HG03469 (cell line): ENCODE measurements at regions not wholly inside any gene's neighbourhood (a gene's known extent, or its start where the extent isn't known, plus 50 kb on each side); places are given as distances from the start of the nearest gene placed in this dataset.
"Not testable (repeated sequence)": the region's sequence is repeated elsewhere in the genome, so short reads cannot be mapped to it uniquely, and the experiment has no call there.

Experiments
- ATAC-seq: cut with Tn5 transposase; IDR thresholded peaks from one replicate; pipeline ENCODE4 v1.9.1; 2021; ENCODE audit warnings: mild to moderate bottlenecking, moderate library complexity, moderate number of reproducible peaks; ENCODE audit not compliant: unreplicated experiment

DNA sequence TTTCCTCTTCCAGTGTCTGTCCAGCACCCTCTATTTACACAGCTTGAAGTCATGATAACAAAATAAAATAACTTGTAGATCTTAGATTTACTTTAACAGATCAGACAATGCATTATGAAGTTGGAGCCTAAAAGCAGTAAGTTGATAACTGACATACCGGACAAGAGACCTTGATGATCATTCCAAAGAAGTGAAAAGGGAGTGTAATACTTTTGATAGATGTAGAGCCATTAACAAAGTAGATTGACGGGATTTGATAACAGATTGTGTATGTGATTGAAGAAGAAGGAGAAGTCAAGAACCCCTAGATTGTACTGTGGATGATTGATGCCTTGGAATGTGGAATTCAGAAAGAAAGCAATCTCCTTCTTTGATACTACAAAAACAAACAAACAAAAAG, 403.8 kb upstream of the MGAT4C start:
- no peak for ATAC-seq

DNA sequence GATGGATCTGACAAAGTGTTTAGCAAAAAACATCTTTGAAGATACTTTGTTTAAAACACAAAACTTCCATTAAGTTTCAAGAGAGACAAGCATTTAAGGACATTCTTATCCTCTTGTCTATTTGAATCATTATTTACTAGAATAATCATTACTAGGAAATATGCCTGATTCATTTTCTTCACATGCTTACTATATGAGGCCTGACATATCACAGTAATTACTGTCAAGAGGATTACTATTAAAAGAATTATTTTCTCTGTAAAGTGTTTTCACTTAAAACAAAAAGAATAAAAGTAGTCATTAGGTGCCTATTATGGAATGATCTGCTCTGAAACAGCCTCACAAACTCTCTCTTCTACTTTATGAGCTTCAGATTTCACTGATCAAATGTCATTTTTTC, 402.1 kb upstream of the MGAT4C start:
- no peak for ATAC-seq

DNA sequence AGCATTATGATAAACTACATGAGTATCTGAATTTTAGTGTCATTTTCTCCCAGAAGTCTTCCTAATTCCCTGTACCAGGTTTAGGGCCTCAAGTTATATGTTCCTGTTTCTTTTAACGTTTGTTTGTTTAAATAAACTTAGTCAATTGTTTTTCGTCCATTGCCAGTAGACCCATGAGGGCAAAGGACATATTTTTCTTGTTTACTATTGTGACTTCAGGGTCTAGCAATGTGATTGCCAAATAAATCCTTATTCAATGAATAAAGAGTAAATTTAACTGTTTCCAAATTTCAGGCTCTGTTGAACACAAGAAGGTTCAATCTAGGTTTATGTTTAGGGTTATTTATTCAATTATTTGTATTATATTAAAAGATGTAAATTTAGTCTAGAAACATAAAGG, 391.6 kb upstream of the MGAT4C start:
- ATAC-seq = no peak

DNA sequence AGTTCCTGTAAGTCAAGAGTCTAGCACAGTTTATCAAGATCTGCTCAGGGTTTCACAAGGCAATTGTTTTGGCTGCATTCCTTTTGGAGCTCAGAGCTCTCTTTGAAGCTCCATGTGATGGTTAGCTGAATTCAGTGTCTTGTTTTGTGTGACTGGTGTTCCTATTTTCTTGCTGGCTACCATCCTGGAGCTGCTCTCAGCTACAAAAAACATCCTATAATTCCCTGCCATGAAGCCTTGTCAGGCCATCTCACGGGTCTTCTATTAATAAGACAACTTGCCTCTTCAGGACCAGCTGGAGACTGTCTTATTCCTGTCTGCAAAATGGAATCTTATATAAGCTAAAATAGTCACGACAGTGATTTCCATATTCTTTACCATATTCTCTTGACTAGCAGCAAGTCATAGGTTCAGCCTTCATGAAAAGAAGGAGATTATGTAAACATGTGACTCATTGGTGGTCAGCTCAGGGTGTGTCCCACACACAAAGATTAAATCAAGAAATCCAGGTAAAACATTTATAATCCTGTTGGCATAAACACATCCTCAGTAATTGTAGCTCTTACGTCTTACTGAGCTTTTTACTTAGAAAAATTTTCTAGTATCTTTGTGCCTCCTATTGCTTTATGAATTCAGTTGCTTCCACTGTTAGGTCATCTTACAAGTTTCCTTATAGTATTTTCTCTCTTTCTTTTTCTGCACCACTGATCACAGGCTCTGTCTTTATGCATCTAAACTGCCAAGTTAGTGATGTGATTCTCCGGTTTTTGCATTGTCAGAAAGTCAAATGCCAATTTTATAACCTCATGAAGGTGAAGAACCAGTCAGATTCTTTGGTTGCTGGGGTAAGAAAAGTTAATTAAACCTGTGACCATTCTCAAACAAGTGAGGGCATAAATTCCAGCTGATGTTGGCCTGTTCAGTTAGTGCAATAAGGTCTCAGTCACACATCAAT, 378.5 kb upstream of the MGAT4C start:
- no peak for ATAC-seq

DNA sequence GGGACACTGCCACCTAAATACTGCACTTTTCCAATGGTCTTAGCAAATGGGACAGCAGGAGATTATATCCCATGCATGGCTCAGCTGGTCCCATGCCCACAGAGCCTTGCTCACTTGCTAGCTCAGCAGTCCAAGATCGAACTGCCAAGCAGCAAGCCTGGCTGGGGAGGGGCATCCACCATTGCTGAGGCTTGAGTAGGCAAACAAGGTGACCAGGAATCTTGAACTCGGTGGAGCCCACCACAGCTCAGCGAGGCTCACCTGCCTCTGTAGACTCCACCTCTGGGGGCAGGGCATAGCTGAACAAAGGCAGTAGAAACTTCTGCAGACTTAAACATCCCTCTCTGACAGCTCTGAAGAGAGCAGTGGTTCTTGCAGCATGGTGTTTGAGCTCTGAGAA, 370.8 kb upstream of the MGAT4C start:
- no peak for ATAC-seq

DNA sequence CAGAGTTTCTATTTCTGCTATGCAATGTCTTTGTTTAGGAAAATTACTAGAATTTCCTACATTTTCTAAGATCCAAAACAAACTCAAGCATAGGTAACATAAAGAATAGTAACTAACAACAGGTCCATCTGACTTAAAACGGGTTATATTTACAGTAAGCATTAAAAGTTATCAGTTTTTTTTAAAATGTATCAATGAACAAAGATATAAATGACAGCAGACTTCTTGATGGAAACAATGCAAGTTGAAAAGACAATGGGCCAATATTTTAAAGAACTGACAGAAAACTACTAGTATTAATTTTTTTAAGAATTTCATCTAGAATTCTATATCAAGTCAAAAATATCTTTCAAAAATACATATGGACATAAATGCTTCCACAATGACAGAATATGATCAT, 367.1 kb upstream of the MGAT4C start:
- no peak for ATAC-seq

DNA sequence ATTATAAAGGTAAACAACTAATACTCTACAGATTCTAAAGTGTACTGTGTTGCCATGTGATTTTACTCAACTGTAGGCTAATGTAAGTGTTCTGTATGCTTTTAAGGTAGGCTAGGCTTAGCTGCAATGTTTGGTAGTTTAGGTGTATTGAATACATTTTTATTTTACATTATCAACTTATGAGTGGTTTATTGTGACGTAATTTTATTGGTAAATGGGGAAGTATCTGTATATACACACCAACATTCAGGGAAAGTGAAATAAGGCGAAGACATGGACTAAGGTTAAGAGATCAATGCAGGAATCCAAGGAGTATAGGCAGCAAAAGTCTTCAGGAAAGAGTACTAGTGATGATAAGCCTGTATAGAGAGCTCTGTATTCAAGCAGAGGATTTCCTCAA, 365.8 kb upstream of the MGAT4C start:
- ATAC-seq = no peak

DNA sequence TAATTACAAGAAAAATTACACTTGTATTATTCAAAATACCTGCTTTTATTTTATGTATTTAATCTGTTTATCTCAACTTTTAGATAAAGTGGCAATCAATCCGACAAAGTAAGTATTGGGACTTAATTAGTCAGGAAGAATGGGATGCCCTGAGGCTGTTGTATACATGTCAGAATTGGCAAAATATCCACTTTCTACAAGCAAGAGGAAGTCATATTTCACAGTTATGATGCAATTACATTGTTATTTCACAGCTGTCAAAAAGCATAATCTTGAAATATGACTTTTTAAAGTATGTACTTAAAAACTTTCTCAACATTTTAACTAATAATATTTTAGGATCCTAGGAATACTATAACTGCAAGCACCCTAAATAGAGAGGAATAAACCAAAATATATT, 357.1 kb upstream of the MGAT4C start:
- ATAC-seq = no peak

DNA sequence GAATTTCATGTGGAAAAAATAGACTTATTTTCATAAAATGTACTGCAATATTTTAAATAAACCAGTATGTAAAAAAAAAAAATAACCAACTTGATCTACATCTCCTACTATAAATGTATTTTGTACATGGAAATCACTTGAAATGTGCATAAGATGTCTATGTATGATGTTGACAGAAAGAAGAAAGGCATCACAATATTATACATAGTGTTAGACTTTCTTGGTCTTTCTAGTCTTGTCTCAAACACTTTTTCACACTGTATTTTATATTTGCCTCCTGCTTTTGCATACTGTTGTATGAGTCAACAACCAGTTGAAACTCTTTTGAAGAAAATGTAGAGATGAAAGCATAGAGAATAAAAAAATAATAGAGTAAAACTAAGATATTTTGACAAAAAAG, 352.4 kb upstream of the MGAT4C start:
- no peak for ATAC-seq

DNA sequence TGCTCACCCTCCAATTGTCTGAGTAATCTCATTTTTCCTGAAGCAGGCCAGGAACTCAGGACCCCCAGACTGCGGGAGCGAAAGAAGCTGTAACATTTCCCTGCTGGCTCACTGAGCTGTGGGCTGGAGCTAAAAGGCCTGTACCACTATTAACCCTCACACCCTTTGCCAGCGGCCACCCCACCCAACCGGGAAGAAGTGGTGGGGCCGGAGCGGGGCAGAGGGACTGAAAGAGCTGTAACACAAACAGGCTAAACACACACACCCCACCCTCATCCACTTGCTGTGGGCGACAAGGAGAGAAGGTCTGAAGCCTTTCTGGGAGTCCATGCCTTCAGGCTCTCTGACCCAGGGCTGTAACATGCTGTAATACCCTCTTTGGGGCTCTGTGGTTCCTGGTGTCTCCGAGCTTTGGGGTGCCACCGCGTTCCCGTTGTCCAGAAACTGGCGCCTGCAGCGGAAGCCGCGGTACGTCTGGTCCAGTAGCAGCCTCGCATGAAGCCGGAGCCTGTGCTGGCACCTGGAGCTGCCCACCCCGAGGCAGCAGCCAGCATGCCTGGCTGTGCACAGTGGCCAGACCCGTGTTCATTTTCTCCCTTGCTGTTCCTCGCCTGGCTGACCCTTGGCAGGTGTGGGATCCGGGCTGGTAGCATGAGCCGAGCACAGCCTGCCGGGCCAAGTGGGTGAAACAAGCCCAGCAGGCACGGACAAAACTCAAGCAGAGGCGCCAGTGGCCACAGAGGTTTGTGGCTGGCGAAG, 345.5 kb upstream of the MGAT4C start:
- ATAC-seq = no peak

DNA sequence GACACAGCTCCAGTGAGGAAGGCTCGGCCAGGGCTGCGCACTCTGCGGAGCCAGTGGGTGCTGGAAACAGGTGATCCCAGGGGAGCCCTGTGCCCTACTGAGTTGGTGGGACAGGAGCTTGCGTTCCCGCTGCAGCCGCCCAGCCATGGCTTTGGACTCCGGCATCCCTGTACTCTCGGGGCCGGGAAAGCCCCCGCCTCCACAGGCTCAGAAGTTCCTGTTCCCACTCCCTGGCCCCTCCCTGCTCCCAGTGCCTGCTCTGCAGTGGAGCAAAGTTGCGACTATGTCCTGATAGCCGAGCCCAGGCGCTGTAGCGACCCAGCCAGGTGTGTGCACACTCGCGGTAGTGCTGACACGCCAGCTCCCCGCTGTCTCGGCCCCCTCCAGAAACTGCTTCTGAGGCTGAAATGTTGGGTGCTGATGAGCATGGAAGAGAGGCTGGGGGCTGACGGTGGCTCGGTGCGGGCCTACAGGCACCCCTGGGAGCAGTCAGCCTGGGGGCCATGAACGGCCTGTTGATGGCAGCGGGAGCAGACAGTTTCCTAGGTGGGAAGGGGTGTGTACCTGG, 344.6 kb upstream of the MGAT4C start:
- ATAC-seq = no peak

DNA sequence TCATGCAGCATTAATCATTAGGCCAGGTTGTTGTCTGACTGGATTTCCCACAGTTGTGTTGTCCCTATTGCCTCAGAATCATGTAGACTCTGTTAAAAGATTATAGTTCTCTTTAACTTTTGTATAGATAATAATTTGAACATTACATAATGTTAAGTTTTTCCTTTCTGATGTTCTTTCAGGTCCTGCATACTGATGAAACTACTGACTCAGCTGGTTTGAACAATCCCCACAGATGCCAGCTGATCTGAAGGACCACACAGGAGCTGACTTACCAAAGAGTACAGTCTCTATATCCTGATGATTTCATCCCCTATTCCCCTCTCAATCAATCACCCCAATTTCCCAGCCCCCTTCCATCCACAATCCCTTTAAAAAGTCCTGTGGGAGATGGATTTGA, 341.2 kb upstream of the MGAT4C start:
- no peak for ATAC-seq

DNA sequence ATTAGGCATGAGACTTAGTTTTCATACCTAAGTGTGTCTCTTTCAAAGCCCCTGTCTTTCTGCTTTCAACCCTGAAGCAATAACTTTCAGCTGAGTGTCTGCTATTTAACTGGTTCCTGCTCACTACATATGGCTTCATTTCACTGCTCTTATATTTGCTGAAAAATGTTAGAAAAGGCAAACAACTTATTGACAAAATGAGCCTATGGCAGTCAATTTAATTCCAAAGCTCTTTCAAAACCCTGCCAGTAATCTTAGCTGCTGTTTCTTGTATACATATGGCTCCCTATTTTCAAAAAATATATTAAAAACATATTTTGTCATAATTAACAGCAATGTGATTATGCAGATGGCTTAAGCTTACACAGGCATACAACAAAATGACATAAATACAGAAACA, 334.1 kb upstream of the MGAT4C start:
- no peak for ATAC-seq

DNA sequence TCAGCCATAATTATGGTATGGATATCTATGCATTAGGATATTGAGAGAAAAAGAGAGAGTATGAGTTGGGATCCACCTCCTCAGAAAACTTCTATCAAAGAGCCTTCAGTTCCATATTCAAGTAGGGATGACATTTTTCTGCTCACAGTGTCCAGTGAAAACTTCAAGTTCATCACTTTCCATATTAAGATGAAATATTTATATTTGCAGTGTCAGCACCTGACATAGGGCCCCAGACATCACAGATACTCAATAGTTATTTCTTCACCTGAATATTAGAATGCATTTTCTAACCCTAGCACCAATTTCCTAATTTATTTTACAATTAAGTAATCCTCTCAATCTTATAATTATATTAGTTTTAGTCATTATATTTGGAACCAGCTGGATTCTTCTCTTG, 318.0 kb upstream of the MGAT4C start:
- ATAC-seq = no peak

DNA sequence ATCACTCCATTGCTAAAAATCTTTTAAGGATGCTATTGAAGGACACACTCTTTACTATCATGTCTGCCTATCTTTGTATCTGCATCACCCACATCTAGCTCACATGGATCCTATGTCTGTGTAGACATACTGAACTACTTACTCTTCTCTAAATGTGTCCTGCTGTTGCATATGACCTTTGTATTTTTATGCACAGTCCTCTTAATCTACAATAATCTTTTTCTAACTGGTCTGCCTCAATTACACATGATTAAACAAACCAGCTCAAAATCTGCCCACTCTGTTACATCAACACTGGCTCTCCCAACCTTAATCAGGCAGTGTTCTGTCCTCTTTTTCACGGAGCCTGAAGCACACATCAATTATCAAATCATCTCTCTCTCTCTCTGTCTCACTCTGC, 316.3 kb upstream of the MGAT4C start:
- no peak for ATAC-seq

DNA sequence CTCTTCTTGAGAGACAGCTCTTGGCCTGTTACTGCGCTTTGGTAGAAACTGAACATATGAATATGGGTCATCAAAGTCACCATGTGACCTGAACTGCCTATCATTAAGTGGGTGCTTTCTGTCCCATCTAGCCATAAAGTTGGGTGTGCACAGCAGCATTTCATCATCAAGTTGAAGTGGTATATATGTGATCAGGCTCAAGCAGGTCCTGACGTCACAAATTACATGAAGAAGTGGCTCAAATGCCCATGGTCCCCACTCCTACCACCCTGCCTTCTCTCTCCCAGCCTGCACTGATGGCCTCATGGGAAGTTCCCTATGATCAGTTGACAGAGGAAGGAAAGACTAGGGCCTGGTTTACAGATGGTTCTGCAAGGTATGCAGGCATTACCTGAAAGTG, 308.8 kb upstream of the MGAT4C start:
- no peak for ATAC-seq

DNA sequence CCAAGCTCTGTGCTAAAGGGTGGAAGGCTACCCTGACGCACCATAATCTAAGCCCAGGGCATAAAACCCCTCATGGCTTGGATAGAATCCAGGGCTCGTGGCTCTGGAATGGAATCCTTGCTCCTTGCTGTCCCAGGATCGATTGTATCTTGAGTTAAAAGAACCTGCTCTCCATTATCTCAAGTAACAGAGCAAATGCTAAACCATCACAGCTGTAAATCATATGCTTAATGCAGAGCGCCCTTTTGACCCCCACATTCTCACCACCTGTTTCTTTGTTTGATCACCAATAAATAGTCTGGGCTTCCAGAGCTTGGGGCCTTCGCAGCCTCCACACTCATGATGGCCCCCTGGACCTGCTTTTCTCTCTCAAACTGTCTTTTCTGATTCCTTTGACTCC, 299.3 kb upstream of the MGAT4C start:
- ATAC-seq = not testable (repeated sequence)

DNA sequence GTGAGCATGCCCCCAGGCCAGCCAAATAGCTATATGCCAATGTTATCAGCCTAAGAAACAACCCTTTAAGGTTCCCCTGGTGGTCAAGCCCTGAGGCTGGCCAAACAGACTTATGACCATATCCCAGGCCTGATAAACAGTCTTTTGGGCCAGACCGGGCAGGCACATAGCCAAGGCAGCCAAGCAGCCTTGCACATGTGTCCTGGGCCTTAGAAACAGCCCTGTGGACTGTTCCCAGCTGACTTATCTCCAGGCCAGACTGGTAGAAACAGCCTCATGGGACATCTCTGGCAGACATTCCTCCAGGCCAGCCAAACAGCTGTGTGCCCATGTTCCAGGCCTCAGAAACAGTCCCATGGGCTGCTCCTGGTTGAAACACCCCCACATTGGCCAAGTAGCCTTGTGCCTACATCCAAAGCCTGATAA, 295.0 kb upstream of the MGAT4C start:
- no peak for ATAC-seq

DNA sequence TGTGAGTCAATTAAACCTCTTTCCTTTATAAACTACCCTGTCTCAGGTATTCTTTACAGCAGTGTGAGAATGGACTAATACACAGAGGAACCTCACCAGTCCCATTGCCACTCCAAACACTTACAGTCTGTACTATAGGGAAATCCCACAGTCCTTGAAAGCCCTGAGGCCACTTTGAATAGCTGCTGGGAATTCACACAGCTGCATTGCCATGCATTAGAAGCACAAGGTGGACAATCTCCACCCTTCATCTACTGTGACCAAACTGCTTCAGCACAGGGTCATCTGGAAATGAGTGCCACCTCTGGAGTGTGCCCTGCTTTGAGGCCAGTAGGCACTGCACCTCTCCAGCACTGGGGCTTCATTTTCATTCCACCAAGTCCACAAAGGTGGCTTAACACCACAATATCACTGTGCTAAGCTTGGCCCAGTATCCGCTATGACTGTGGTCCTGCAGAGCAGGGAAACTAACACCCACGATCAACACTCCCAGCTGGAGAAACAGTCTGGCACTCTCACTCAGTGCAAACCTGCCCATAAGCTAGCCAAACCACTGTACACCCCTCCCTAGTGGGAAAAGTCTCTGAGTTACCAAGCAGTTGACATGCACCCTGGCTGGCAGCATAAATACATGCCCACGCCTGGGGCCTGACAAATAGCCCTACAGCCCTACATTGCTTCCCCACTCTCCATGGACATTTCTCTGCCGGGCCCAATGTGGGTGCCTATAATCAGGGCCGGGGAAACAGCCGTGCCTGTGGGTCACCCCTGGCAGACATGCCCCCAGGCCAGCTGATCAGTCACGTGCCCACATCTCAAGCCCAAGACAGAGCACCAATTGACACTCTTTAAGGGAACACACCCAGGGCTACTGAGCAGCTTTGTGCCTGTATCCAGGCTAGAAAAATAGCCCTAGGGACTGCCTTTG, 294.3 kb upstream of the MGAT4C start:
- ATAC-seq = no peak

DNA sequence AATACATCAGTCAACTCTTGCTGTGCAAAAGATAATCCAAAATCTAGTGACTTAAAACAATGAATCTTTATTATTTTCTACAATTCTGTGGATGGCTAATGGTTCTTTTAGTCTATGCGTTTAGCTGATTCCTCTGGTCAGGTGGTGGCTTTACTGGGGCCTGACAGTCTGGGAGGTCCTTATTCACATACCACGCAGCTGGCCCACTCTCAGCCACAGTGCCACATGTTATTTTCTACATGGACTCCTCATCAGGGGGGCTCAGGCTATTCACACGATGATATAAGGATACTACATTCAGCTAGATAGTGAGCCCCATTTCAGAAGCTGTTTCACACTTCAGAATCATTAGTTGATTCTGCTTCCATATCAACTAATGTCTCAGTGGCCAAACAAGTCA, 287.5 kb upstream of the MGAT4C start:
- no peak for ATAC-seq
